ENCODE measurements at regions not wholly inside any gene's neighbourhood (a gene's known extent, or its start where the extent isn't known, plus 50 kb on each side); places are given as distances from the start of the nearest gene placed in this dataset.

DNA sequence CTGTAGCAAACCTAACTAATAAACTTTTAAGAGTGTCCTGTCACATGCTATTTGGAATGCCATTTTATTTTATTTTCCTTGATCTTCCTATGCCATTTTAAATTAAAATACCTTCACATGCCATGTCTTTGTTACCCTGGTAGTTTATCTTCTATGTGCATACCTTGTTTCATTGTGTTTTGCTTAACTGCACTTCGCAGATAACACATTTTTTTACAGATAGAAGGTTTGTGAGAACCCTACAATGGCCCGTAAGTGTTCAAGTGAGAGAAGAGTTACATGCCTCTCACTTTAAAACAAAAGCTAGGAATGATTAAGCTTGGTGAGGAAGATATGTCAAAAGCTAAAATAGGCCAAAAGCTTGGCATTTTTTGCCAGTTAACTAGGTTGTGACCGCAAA, 744.1 kb downstream of the STIM2 start:
- TF ChIP-seq, protein P1, sequence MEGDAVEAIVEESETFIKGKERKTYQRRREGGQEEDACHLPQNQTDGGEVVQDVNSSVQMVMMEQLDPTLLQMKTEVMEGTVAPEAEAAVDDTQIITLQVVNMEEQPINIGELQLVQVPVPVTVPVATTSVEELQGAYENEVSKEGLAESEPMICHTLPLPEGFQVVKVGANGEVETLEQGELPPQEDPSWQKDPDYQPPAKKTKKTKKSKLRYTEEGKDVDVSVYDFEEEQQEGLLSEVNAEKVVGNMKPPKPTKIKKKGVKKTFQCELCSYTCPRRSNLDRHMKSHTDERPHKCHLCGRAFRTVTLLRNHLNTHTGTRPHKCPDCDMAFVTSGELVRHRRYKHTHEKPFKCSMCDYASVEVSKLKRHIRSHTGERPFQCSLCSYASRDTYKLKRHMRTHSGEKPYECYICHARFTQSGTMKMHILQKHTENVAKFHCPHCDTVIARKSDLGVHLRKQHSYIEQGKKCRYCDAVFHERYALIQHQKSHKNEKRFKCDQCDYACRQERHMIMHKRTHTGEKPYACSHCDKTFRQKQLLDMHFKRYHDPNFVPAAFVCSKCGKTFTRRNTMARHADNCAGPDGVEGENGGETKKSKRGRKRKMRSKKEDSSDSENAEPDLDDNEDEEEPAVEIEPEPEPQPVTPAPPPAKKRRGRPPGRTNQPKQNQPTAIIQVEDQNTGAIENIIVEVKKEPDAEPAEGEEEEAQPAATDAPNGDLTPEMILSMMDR (IDR thresholded peaks at IDR 0.05; ENCODE audit: low read depth, low read length) = no peak
- no peak overlapping the region for H3K4me3 ChIP-seq (ENCODE audit: low read depth, low read length)

DNA sequence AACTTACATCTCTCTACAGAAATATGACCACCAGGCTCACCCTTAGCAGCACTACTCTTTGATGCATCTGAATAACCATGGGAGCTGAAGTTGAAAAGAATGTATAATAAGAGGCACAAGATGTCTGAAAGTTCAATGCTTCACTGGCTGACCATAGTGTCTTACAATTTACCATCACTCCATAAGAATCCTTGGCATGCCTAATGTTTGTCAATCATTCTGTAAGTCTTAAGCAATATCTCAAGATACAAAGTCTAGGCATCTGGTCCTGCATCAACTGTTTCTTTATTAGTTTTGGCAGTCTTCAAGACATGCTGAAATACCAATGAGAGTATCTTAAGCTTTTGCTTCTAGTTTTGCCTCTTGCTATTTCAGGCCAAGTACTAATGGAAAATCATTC, 755.5 kb downstream of the STIM2 start:
- TF ChIP-seq, protein P1 (IDR thresholded peaks at IDR 0.05; ENCODE audit: low read depth, low read length) = no peak
- no peak overlapping the region for H3K4me3 ChIP-seq (ENCODE audit: low read depth, low read length)

DNA sequence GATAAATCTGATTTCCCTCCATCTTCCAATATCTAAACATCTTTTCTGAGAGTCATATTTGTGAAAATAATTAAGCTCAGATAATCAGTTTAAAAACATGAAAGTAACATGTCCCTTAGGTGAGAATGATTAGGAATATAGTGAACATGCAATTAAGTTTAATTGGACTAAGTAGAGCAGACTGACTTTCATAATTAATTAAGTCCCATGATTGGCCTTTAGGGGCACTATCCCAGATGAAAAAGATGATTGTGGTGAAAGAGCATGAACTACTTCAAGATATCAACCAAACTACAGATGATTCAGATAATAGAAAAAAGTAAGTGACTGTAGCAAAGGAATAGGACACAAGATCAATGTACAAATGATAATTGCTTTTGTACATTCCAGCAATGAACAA, 758.8 kb downstream of the STIM2 start:
- no peak overlapping the region for H3K4me3 ChIP-seq (ENCODE audit: low read depth, low read length)
- TF ChIP-seq, protein P1 (IDR thresholded peaks at IDR 0.05; ENCODE audit: low read depth, low read length) = no peak

DNA sequence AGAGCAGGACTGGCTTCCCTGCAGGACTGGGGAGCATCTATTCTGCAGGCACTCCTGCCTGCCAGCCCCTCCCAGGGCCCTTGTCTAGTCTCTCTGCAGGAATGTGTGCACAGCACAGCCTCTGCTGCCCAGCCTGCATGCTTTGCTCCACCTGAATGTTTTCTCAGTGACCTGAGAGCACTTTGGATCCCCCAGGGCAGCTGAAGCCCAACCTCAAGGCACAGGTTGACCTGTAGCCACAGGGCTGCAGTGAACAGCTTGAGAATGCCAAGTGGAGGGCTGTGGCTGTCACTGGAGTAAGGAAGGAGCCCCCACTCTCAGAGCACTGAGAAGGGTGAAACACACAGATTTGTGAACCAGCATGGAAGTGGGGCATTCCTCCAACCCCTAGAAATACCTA, 760.2 kb downstream of the STIM2 start:
- H3K4me3 ChIP-seq (ENCODE audit: low read depth, low read length) = no peak overlapping the region
- TF ChIP-seq, protein P1 (IDR thresholded peaks at IDR 0.05; ENCODE audit: low read depth, low read length) = no peak

- TF ChIP-seq, protein P1 (IDR thresholded peaks at IDR 0.05; ENCODE audit: low read depth, low read length) = no peak
- H3K4me3 ChIP-seq (ENCODE audit: low read depth, low read length) = no peak overlapping the region
These were observed 764.1 kb downstream of the STIM2 start for GRCh38 chr4:27624749-27625148.

- TF ChIP-seq, protein P1 (IDR thresholded peaks at IDR 0.05; ENCODE audit: low read depth, low read length) = no peak
- no peak overlapping the region for H3K4me3 ChIP-seq (ENCODE audit: low read depth, low read length)
These were observed 768.0 kb downstream of the STIM2 start for GRCh38 chr4:27628609-27629008.

DNA sequence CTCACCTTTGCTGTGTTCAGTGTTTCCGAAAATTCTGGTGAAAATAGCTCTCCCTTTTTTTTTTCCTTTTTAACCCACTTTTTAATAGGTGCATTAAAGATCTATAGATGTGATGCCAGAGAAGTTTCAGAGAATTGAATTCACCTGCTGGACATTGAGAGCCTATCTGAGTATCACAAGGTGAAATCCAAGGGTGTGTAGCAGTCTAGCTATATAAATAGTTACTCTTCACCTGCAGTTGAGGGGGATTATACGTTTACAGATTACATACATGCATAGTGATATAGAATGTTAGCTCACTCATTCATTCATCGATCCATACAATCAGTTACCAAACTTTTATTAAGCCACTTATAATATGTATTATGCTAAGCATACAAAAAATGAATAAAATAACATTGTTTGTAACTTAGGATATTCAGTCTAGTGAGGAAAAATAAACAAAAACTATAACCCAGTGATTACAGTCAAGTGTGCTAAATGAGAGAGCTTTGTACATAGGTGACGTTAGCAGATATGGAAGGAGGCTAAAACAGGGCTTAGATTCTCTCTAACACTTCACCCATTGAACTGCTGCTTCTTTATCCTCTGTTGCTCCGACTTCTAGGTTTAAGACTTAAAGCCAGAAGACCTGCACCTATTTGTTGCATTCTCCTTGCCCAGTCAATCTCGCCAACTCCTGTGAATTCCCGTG, 769.0 kb downstream of the STIM2 start:
- no peak overlapping the region for H3K4me3 ChIP-seq (ENCODE audit: low read depth, low read length)
- TF ChIP-seq, protein P1 (IDR thresholded peaks at IDR 0.05; ENCODE audit: low read depth, low read length) = no peak

Data from WI38 (cell line).